ENCODE measurements at regions not wholly inside any gene's neighbourhood (a gene's known extent, or its start where the extent isn't known, plus 50 kb on each side); places are given as distances from the start of the nearest gene placed in this dataset.

- H3K4me1 ChIP-seq (ENCODE audit: insufficient read depth, poor library complexity, severe bottlenecking): no peaks in the 10 kb centered on the region
- no peak overlapping the region for H3K4me3 ChIP-seq (ENCODE audit: severe bottlenecking)
- H3K9me3 ChIP-seq (ENCODE audit: severe bottlenecking): peaks cover 3% of the 10 kb centered on the region
- no peak for TF ChIP-seq CTCF (IDR thresholded peaks at IDR 0.05; ENCODE audit: poor library complexity, severe bottlenecking)
- no peak for ATAC-seq (ENCODE audit: low read depth)
- H3K36me3 ChIP-seq (ENCODE audit: low read depth): no peaks in the 10 kb centered on the region
- H3K27ac ChIP-seq (ENCODE audit: poor library complexity, severe bottlenecking): no peak overlapping the region
- no peaks in the 10 kb centered on the region for H3K27me3 ChIP-seq (ENCODE audit: insufficient read depth, poor library complexity, severe bottlenecking)
- no peak for DNase-seq (ENCODE audit: low spot score)
Measured at GRCh38 chr11:41983475-41983874, 524.0 kb upstream of the LRRC4C start.

- Histone ChIP-seq H3K27me3 (ENCODE audit: insufficient read depth, poor library complexity, severe bottlenecking) (no peaks in the 10 kb centered on the region), H3K4me3 (ENCODE audit: severe bottlenecking) (no peak overlapping the region), H3K36me3 (ENCODE audit: low read depth) (no peaks in the 10 kb centered on the region), H3K4me1 (ENCODE audit: insufficient read depth, poor library complexity, severe bottlenecking) (no peaks in the 10 kb centered on the region), H3K9me3 (ENCODE audit: severe bottlenecking) (peaks cover under 1% of the 10 kb centered on the region), H3K27ac (ENCODE audit: poor library complexity, severe bottlenecking) (no peak overlapping the region)
- DNase-seq (ENCODE audit: low spot score) (no peak), ATAC-seq (ENCODE audit: low read depth) (no peak)
- TF ChIP-seq CTCF (IDR thresholded peaks at IDR 0.05; ENCODE audit: poor library complexity, severe bottlenecking): no peak
Measured at GRCh38 chr11:41984023-41984422, 524.6 kb upstream of the LRRC4C start.

- Histone ChIP-seq H3K27ac (ENCODE audit: poor library complexity, severe bottlenecking) (no peak overlapping the region), H3K27me3 (ENCODE audit: insufficient read depth, poor library complexity, severe bottlenecking) (no peaks in the 10 kb centered on the region), H3K9me3 (ENCODE audit: severe bottlenecking) (no peaks in the 10 kb centered on the region), H3K4me3 (ENCODE audit: severe bottlenecking) (no peak overlapping the region), H3K4me1 (ENCODE audit: insufficient read depth, poor library complexity, severe bottlenecking) (no peaks in the 10 kb centered on the region), H3K36me3 (ENCODE audit: low read depth) (no peaks in the 10 kb centered on the region)
- ATAC-seq (ENCODE audit: low read depth) (no peak), DNase-seq (ENCODE audit: low spot score) (no peak)
- no peak for TF ChIP-seq CTCF (IDR thresholded peaks at IDR 0.05; ENCODE audit: poor library complexity, severe bottlenecking)
Measured at GRCh38 chr11:41985799-41986198, 526.3 kb upstream of the LRRC4C start.

GRCh38 chr11:41988951-41989572 lies 529.6 kb upstream of the LRRC4C start:
- no peak for ATAC-seq (ENCODE audit: low read depth)
- Histone ChIP-seq H3K36me3 (ENCODE audit: low read depth) (no peaks in the 10 kb centered on the region), H3K4me3 (ENCODE audit: severe bottlenecking) (no peak overlapping the region), H3K4me1 (ENCODE audit: insufficient read depth, poor library complexity, severe bottlenecking) (no peaks in the 10 kb centered on the region), H3K9me3 (ENCODE audit: severe bottlenecking) (no peaks in the 10 kb centered on the region), H3K27me3 (ENCODE audit: insufficient read depth, poor library complexity, severe bottlenecking) (no peaks in the 10 kb centered on the region), H3K27ac (ENCODE audit: poor library complexity, severe bottlenecking) (no peak overlapping the region)
- TF ChIP-seq CTCF (IDR thresholded peaks at IDR 0.05; ENCODE audit: poor library complexity, severe bottlenecking): no peak
- no peak for DNase-seq (ENCODE audit: low spot score)

GRCh38 chr11:41989823-41990380 lies 530.5 kb upstream of the LRRC4C start:
- Histone ChIP-seq H3K4me3 (ENCODE audit: severe bottlenecking) (no peak overlapping the region), H3K36me3 (ENCODE audit: low read depth) (no peaks in the 10 kb centered on the region), H3K4me1 (ENCODE audit: insufficient read depth, poor library complexity, severe bottlenecking) (no peaks in the 10 kb centered on the region), H3K27me3 (ENCODE audit: insufficient read depth, poor library complexity, severe bottlenecking) (no peaks in the 10 kb centered on the region), H3K27ac (ENCODE audit: poor library complexity, severe bottlenecking) (no peak overlapping the region), H3K9me3 (ENCODE audit: severe bottlenecking) (no peaks in the 10 kb centered on the region)
- no peak for TF ChIP-seq CTCF (IDR thresholded peaks at IDR 0.05; ENCODE audit: poor library complexity, severe bottlenecking)
- DNase-seq (ENCODE audit: low spot score): no peak
- no peak for ATAC-seq (ENCODE audit: low read depth)
